GM19023 (cell line): ENCODE measurements at regions not wholly inside any gene's neighbourhood (a gene's known extent, or its start where the extent isn't known, plus 50 kb on each side); places are given as distances from the start of the nearest gene placed in this dataset.
"Not testable (repeated sequence)": the region's sequence is repeated elsewhere in the genome, so short reads cannot be mapped to it uniquely, and the experiment has no call there.

ENCODE experiments used
- ATAC-seq: cut with Tn5 transposase; IDR thresholded peaks from one replicate; pipeline ENCODE4 v1.9.1; 2021; ENCODE audit warnings: mild to moderate bottlenecking, moderate library complexity; ENCODE audit not compliant: unreplicated experiment

DNA sequence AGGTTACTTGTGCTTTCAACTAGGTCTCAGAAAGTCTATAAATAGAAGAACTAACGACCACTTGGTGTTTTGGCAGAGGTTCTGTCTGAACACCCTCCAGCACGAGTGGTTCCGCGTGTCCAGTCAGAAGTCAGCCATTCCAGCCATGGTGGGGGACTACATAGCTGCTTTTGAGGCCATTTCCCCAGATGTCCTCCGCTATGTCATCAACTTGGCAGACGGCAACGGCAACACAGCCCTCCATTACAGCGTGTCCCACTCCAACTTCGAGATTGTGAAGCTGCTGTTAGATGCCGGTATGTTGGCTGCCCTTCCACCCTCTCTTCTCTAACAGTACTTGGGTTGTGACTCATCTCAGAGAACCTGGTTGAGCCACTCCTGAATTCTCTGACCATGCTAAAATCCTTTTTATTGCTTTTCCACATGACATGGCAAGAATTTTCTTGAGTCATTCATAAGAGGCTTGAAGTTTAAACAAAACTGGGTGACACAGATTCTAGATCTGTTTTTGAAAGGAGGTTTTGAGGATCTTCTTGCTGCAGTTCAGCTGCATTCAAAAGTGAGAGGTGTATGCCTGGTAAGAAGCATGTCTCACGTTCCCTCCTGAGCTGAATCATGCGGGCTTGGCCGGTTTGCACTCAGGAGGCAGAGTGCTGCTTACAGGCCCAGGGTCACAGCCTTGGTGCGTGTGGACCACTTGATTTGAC is 103.1 kb upstream of the DMRT1 start:
- no peak for ATAC-seq

DNA sequence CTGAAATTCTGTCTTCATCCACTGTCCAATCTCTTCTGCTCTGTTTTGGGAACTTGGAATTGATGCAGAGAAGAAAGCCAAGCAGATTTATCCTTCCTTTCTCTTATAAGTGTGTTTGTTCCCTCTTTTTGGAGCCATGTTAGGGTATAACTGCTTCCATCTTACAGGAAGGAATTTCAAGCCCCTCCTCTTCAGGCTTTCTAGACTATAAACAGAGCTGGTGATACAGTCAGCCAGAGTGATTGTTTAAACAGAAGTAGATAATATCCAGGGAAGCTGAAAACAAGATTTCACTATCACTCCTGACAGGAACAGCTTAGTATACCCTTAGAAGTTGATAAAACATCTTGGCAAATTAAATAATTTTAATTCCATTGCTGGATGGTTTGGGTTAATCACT is 102.1 kb upstream of the DMRT1 start:
- no peak for ATAC-seq

DNA sequence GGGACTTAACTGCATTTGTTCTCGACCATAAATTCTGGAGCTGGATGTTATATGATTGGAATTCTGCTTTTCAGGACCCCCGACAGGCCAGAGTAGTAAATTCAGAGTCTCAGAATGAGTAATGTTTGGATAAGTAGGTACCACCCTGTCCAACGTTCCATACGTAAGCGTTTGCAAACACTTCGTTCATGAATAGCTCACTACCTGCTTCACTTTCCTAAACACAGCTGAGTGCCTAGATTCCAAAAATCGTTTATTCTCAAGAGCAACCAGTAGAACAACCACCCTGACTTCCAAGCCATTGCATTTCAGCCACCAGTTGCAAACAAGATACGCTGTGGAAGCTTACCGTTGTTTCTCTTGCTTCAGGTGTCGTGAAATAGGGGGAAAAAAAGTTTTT is 101.3 kb upstream of the DMRT1 start:
- ATAC-seq: no peak

DNA sequence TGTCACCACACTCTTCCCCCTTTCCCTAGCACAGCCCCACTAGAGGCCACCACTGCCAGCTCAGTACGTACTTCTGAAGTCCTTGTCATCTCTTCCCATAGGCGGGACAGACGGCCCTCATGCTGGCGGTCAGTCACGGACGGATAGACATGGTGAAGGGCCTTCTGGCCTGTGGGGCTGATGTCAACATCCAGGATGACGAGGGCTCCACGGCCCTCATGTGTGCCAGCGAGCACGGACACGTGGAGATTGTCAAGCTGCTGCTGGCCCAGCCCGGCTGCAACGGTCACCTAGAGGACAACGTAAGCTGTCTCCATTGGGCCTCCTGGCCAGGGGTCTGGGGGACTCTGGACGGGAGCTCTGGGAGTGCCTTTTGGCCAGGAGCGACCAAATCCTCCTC is 99.4 kb upstream of the DMRT1 start:
- ATAC-seq: no peak

DNA sequence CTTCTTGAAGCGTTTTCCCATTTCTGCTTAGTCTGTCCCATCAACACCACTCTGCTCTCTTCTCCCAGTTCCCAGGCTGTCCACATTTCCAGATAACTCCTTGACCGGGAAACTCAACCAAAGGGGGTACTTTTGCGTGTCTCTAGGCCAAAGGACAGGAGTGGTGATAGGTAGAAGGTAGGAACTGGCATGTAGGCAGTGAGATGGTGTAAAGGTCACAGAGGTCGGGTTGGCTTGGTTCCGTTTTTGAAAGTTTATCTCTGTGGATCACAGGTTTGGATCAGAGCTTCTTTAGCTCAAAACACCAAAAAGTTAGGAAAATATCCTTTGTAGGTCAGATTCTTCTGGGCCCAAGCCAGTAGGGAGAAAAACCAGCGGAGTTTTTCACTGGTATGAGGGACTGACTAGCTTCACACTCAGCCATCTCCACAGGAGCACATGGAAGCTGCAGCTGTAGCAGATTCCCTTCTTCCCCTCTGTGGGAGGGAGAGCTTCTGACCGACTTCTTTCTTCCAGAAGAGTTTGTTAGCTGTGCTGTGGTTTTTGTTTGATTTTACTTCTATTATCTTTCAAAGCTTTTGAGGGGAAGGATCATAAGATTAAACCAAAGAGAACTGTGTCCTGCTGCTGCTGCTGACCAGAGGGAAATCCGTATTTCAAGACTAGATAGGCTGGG is 98.4 kb upstream of the DMRT1 start:
- ATAC-seq: no peak

DNA sequence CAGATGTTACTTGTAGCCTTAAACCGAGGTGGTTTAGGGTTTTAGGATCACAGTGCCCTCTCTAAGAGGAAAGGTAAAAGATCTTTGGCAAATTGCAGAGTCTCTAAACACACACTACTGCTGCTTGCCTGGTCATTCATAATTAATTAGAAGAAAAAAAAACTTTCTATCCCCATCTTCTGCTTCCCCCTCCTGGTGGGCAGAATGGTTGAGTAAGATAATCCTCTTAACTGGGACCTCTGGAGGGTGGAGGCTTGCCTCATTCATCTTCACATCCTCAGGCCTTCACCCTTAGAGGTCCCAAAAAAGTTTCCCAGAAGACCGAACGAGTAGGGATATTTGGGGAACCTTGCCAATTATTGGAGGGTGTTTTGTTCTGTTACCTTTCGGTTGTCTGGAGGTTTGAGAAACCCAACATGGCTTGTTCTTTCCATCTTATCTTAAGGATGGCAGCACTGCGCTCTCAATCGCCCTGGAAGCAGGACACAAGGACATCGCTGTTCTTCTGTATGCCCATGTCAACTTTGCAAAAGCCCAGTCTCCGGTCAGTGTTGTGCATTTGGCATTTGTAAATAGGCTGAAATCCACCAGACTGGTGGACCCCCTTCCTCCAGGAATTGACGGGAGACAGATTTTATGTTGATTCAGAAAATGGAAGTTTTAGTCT is 97.3 kb upstream of the DMRT1 start:
- no peak for ATAC-seq

DNA sequence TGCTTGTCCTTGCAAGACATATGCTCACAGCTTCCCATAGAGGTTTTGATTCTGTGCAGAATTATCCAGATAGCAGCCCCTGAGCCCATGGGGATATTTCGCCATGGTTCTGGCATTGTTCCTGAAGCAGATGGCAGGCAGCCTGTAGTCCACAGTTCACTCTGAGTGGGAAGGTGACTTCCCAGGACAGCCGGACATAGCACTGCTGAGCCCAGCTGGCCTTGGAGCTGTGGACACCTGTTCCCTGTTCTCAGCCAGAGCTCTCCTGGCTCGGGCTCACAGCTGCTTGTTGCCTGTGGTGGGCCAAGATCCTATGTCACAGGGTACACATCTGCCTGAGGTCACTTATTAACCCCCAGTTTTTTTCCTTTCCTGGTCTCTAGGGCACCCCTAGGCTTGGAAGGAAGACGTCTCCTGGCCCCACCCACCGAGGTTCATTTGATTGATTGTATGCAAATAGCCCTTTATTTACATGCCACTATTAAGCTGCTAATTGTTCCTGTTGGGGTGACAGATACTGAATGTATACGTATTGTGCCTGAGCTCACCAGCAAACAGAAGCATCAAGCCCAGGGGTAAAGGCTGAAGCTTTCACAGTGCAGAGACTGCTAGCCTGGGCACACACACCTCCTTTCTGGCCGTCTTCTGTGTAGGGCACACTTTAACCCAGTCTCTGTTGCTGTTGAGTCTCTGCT is 96.6 kb upstream of the DMRT1 start:
- no peak for ATAC-seq

DNA sequence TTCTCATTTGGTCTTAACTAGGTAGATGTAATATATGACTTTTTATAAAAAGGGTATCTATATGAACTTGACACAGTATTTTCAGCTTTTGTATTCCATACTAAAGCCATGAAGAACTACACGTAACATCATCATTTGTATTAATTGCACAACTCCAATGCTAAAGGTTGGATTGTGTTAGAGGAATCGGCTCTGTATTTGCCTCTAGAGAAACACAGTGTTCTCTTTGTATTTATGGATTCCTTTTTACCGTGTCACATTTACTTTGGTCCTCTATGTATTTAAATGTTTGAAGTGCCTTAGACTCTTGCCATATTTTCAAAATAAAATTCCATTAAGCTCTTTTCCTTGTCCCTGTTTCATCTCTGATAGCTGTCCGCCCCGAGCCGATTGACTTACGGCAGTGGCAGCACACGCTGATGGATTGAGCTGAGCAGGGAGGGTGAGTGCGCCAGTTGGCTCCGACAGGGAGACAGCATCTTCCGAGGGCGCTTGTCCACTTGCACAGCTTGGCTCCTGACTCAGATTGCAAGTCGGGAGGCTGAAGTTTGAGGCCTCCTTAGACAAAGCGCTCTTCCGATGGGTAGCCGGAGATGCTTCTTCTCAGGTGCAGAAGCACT is 95.6 kb upstream of the DMRT1 start:
- ATAC-seq: no peak

DNA sequence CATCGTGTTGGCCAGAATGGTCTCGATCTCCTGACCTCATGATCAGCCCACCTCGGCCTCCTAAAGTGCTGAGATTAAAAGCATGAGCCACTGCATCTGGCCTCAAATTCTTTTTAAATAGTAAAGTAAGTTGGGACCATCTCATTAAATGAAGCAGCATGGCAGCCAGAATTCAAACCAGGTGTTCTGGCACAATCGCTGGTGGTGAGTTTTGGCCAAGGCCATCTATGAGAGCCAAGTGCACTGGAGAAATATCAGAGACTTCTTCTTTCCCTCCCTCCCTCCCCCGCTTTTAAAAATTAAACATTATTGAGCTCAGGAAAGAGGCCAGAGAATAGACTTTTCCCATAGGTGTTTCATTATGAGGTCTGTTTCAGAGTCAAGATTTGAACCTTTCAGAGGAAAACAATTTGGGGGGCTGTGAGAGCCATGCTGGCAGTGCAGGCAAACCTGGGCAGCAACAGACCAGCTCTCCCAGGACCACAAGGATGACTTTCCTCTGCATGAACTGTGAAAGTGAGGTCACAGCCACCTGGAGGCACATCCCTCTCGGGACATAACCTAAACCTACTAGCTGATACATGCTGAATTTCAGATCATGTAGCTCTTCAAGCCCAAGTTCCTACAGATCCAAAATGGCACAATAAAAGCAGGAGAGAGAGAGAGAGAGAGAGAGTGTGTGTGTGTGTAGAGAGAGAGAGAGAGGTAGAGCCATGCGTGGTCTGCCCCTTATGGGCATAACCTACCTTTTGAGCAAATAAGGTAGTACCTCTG is 94.6 kb upstream of the DMRT1 start:
- no peak for ATAC-seq

DNA sequence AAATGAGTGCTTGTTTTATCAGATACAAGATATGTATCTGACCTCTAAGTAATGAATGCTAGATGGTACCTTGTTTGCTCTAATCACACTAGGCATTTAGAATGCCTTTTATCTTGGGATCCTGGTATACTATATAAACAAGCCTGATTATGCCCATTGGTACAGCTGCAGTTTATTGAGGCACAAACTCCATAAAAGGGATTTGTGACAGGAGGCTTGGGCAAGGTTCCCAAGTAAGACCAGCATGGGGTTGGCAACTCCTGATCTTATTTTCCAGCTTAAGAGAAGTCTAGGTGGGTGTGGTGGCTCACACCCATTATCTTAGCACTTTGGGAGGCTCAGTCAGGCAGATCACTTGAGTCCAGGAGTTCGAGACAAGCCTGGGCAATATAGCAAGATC is 93.9 kb upstream of the DMRT1 start:
- ATAC-seq: no peak

DNA sequence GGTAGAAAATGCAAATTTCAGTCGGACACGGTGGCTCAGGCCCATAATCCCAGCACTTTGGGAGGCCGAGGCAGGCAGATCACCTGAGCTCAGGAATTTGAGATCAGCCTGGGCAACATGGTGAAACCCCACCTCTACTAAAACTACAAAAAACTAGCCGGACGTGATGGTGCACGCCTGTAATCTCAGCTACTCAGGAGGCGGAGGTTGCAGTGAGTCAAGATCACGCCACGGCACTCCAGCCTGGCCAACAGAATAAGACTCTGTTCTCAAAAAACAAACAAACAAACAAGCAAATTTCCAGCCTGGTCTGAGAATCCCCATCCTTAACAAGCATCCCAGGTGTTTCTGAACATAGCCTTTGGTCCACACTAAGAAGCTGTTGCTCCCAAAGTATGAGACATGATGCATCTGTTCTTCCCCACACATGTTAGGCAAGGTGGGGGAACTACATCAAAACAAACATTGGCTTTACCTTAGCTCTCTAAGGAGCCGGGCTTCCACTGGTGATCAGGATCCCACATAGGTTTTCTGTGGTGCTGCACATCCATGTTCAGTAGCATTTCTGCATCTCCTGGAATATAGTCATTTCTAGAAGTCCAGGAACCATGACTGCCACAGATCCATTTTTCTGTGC is 92.5 kb upstream of the DMRT1 start:
- ATAC-seq: no peak

DNA sequence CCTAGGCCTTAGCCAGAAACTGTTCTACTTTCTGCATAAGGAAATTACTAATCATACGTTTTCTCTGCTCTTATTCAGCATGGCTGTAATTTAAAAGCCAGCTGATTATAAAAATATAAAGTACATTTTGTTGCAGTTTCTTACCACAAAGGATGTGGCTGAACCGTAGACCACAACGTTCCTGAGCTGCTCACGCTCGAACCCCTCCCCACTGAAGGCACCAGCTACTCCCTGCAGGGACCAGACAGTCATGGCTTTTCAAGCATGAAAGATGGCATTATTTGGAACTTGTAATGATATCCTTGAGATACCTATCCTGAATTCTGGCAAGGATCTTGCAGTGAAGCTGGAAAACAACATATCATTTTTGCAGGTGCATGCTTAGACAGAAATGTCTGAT is 91.8 kb upstream of the DMRT1 start:
- ATAC-seq: no peak

DNA sequence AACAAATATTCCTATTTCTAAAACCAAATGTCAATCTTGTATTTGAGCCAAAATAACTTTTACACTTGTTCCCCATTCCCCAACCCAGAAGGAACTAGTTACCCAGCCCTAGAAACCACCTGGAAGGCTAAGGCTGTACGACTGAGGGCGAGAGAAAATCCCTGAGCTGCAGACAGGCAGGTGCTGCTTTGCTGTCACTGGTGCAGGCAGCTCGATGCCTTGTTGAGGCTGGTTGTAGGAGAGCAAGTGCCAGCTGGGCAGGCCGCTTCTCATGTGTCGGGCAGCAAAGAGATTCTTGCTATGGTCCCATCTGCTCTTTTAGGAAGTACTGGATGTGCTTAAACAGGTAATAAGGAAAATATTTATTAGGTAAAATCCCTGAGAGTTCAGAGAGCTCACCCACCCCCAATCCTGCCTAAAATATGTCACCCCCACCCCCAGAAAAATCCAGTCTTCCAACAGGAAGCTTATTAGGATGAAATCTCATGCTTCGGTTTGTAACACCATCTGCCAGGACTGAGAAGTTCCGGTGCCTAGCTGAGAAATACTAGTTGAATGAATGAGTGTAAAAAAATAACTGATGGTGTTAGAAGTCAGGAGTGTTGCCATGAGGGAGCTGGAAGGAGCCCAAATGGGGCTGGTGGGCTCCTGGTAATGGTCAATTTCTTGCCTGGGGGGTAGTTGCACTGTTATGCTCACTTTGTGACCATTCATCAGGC is 91.1 kb upstream of the DMRT1 start:
- no peak for ATAC-seq

DNA sequence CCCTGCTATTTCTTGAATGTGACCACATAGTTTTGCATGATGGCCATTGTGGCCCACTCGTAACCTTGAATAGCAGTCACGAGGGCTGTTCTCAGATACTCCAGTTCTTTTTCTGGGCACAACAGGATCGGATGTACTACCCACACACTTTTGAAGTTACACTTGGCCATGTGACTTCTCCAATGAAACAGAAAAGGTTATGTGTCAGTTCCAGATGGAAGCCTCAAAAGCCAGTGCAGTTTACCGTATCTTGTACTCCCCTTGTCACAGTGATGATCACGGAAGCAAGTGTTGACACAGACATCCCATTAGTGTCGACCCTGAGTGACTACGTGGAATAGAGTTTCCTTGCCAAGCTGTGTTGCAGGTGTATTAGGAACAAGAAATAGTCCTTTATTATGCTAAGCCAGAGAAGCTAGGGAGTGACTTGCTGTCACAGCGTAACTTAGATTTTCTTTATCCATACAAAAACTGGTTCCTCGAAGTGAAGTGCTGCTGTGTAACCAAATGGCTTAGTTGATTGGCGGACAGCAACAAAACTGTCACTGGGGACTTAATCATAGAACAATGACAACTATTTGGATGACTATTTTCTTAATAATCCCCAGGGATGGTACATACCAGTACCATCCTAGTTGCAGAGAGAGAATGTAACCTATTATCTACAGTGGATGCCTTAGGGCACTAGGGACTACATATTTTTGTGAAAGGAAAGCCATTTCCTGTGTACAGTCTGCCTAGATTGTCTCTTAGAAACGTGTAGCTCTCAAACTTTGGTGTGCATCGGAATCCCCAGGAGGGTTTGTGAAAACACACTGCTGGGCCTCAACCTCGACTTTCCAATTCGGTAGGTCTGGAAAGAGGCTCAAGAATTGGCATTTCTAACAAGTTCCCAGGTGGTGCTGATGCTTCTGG is 90.1 kb upstream of the DMRT1 start:
- no peak for ATAC-seq

DNA sequence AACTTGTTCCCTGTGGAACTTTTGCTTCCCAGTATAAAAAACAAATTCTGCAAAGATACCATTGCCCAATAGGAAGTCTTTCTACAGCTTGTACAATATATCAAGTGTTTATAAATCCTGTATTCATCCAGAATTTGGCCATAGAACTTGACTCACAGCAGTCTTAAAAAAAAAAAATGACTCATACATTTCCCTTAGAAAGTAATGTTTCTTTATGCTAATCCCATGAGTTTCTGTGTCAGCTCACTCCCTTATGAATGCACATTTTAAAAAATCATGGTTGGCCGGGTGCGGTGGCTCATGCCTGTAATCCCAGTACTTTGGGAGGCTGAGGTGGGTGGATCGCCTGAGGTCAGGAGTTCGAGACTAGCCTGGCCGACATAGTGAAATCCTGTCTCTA is 89.3 kb upstream of the DMRT1 start:
- no peak for ATAC-seq

DNA sequence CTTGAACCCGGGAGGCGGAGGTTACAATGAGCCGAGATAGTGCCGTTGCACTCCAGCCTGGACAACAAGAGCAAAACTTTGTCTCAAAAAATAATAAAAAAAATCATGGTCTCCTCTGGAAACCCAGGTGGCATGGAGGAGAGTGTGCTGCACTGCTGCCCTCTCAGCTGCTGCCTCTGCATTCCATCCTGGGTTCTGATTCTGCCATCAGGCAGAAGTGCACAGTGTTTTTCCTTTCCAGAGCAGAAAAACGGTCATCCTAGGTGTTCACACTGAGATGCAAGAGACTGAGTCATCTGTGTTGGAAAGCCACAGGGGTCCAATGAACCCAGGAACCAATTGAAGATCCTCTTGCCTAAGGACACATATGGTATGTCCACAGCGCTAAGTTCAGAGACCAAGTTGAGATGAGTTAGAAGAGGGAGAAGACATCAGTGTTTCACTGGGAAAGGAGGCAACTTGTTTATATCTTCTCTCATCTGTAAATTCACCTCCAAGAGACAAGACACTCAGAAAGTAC is 88.8 kb upstream of the DMRT1 start:
- ATAC-seq: no peak

DNA sequence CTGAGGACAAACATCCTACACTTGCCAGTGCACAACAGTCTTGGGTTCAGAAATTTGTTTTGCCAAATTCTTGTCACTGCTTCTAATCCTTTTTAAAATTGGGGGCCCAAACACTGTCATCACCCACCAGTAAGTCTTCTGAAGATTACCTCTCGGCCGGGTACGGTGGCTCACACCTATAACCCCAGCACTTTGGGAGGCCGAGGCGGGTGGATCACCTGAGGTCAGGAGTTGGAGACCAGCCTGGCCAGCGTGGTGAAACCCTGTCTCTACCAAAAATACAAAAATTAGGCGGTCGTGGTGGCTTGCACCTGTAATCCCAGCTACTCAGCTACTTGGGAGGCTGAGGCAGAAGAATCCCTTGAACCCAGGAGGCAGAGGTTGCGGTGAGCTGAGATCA is 87.8 kb upstream of the DMRT1 start:
- not testable (repeated sequence) for ATAC-seq
